ENCODE measurements at regions not wholly inside any gene's neighbourhood (a gene's known extent, or its start where the extent isn't known, plus 50 kb on each side); places are given as distances from the start of the nearest gene placed in this dataset.

DNA sequence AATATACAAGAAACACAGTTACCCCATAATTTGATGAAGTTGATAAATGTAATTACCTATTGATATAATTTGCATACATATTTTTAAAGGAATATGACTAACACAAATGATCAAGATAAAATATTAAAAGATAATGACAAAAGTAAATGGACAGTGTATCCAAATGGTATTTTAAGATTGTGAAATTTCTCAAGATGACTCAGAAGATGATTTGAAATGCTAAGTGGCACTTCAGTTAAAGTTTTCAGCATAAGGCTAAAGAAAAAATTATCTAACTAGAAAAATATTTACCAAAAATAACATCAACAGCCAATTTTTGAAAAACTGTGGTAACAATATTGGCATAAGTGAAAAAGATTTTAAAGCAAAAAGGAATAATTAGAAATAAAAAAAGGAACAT lies 248.4 kb upstream of the NDST4 start:
- no peak overlapping the region for H3K4me3 ChIP-seq
- no peak for ATAC-seq
- DNase-seq = no peak
- intact Hi-C loops (cut with DNase I, micrococcal nuclease) = no loop called here
- TF ChIP-seq, protein P1, sequence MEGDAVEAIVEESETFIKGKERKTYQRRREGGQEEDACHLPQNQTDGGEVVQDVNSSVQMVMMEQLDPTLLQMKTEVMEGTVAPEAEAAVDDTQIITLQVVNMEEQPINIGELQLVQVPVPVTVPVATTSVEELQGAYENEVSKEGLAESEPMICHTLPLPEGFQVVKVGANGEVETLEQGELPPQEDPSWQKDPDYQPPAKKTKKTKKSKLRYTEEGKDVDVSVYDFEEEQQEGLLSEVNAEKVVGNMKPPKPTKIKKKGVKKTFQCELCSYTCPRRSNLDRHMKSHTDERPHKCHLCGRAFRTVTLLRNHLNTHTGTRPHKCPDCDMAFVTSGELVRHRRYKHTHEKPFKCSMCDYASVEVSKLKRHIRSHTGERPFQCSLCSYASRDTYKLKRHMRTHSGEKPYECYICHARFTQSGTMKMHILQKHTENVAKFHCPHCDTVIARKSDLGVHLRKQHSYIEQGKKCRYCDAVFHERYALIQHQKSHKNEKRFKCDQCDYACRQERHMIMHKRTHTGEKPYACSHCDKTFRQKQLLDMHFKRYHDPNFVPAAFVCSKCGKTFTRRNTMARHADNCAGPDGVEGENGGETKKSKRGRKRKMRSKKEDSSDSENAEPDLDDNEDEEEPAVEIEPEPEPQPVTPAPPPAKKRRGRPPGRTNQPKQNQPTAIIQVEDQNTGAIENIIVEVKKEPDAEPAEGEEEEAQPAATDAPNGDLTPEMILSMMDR (IDR thresholded peaks at IDR 0.05) = no peak
- H3K4me1 ChIP-seq (ENCODE audit: low read depth) = no peaks in the 10 kb centered on the region
- no peaks in the 10 kb centered on the region for H3K36me3 ChIP-seq (ENCODE audit: low read depth)
- H3K9me3 ChIP-seq = no peaks in the 10 kb centered on the region

- H3K4me3 ChIP-seq = no peak overlapping the region
- ATAC-seq = no peak
- intact Hi-C loops (cut with DNase I, micrococcal nuclease) = no loop called here
- TF ChIP-seq, protein P1 (IDR thresholded peaks at IDR 0.05) = no peak
- DNase-seq = no peak
- H3K9me3 ChIP-seq = no peaks in the 10 kb centered on the region
- H3K36me3 ChIP-seq (ENCODE audit: low read depth) = no peaks in the 10 kb centered on the region
- no peaks in the 10 kb centered on the region for H3K4me1 ChIP-seq (ENCODE audit: low read depth)
Measured at GRCh38 chr4:115360431-115360830, 247.0 kb upstream of the NDST4 start.

DNA sequence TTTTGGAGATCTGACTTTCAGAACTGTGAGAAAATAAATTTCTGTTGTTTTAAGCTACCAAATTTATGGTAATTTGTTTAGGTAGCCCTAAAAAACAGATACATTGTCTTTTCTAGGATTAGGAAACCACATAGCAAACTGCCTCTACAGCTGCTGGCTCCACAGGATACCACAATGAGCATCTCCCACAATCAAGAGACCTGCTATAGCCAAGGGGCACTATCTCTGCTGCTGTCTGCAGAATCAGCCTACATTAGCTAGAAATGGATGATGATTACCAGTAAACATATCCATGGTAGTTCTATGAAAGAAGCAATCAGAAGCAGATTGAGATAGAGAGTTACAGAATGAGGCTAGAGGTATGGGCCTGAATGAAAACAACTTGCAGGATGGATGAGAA lies 244.4 kb upstream of the NDST4 start:
- Histone ChIP-seq H3K9me3 (peaks cover 11% of the 10 kb centered on the region), H3K4me1 (ENCODE audit: low read depth) (no peaks in the 10 kb centered on the region), H3K4me3 (no peak overlapping the region), H3K36me3 (ENCODE audit: low read depth) (no peaks in the 10 kb centered on the region)
- TF ChIP-seq, protein P1 (IDR thresholded peaks at IDR 0.05) = no peak
- ATAC-seq (no peak), DNase-seq (no peak)
- intact Hi-C loops (cut with DNase I, micrococcal nuclease) = no loop called here

DNA sequence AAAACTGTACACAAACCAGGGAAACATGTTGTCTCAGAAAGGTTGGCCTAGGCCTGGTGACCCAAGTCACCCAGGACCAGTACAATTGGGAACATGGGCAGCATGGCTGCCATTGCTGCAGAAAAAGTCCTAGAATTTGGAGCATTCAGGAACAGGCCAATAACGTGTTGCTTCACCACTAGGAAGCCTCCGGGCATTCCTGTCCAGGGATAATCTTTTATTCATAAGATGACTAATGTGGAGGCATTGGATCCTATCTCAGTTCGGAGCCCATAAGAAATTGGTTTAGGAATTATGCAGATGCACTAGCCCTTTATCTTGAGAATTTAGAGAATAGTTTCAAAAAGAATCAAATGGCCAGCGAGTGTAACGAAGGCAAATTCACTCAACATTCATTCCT lies 242.8 kb upstream of the NDST4 start:
- H3K4me1 ChIP-seq (ENCODE audit: low read depth) = no peaks in the 10 kb centered on the region
- no peak for DNase-seq
- H3K4me3 ChIP-seq = no peak overlapping the region
- TF ChIP-seq, protein P1 (IDR thresholded peaks at IDR 0.05) = no peak
- intact Hi-C loops (cut with DNase I, micrococcal nuclease) = no loop called here
- ATAC-seq = no peak
- H3K36me3 ChIP-seq (ENCODE audit: low read depth) = no peaks in the 10 kb centered on the region
- H3K9me3 ChIP-seq = peaks cover 15% of the 10 kb centered on the region

DNA sequence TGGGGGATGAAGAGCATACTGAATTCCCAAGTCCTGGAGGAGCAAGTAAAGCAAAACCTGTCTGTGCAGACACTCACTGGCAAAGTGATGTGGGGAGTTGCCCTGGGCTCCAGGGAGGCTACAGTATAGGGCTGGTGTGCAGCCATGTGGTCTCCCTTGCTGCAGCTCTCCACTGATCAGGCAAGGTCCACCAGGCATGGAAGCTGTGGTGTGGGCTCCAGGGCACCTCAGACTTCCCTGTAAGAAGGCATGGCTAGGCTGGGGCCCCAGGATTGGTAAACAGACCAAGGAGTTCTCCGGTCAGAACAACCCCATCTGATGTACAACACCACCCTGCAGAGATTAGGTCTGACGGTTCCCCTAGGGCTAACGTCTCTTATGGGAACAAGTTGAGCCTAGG lies 241.9 kb upstream of the NDST4 start:
- intact Hi-C loops (cut with DNase I, micrococcal nuclease) = no loop called here
- H3K9me3 ChIP-seq = peaks cover 15% of the 10 kb centered on the region
- DNase-seq (no peak), ATAC-seq (no peak)
- H3K4me3 ChIP-seq = no peak overlapping the region
- TF ChIP-seq, protein P1 (IDR thresholded peaks at IDR 0.05) = no peak
- no peaks in the 10 kb centered on the region for H3K4me1 ChIP-seq (ENCODE audit: low read depth)
- H3K36me3 ChIP-seq (ENCODE audit: low read depth) = no peaks in the 10 kb centered on the region

- no peak overlapping the region for H3K4me3 ChIP-seq
- H3K4me1 ChIP-seq (ENCODE audit: low read depth) = no peaks in the 10 kb centered on the region
- no peak for DNase-seq
- peaks cover 15% of the 10 kb centered on the region for H3K9me3 ChIP-seq
- intact Hi-C loops (cut with DNase I, micrococcal nuclease) = no loop called here
- H3K36me3 ChIP-seq (ENCODE audit: low read depth) = no peaks in the 10 kb centered on the region
- ATAC-seq = no peak
- TF ChIP-seq, protein P1 (IDR thresholded peaks at IDR 0.05) = no peak
Measured at GRCh38 chr4:115353370-115353769, 239.9 kb upstream of the NDST4 start.

All from mucosa of descending colon (tissue), 3 donors.